Erythroblast (primary cell): ENCODE measurements at regions not wholly inside any gene's neighbourhood (a gene's known extent, or its start where the extent isn't known, plus 50 kb on each side); places are given as distances from the start of the nearest gene placed in this dataset.

Experiments used
- DNase-seq, 2 experiments: peaks; one replicate each; lab custom pipeline; 2025; lab: John Stamatoyannopoulos, UW
- GATA1 ChIP-seq: IDR thresholded peaks from 2 replicates; pipeline ENCODE4 v1.6.1; 2011; ENCODE audit warnings: low read depth, mild to moderate bottlenecking, control low read depth, low read length, moderate library complexity
- POLR2A ChIP-seq: IDR thresholded peaks from 2 replicates; pipeline ENCODE4 v1.6.1; 2011; ENCODE audit warnings: mild to moderate bottlenecking, low read length

- no peak for DNase-seq
- TF ChIP-seq GATA1 (no peak), POLR2A (no peak)
Measured at GRCh38 chr16:80294172-80294571, 246.6 kb upstream of the DYNLRB2 start.

GRCh38 chr16:80288616-80289015 lies 252.2 kb upstream of the DYNLRB2 start:
- TF ChIP-seq POLR2A: no peak
- no peak for TF ChIP-seq GATA1
- DNase-seq: no peak

GRCh38 chr16:80287674-80288073 lies 253.1 kb upstream of the DYNLRB2 start:
- no peak for DNase-seq
- TF ChIP-seq POLR2A (no peak), GATA1 (no peak)

GRCh38 chr16:80285104-80285503 lies 255.7 kb upstream of the DYNLRB2 start:
- TF ChIP-seq POLR2A (no peak), GATA1 (no peak)
- no peak for DNase-seq

- DNase-seq: no peak
Measured at GRCh38 chr16:80283466-80284392, 257.1 kb upstream of the DYNLRB2 start.

GRCh38 chr16:80280557-80280956 lies 260.2 kb upstream of the DYNLRB2 start:
- TF ChIP-seq POLR2A (no peak), GATA1 (no peak)

More at GRCh38 chr16:80283466-80284392, 257.1 kb upstream of the DYNLRB2 start:
- TF ChIP-seq POLR2A: no peak
- TF ChIP-seq GATA1: no peak

GRCh38 chr16:80279656-80280055 lies 261.1 kb upstream of the DYNLRB2 start:
- TF ChIP-seq POLR2A (no peak), GATA1 (no peak)

More at GRCh38 chr16:80280557-80280956, 260.2 kb upstream of the DYNLRB2 start:
- no peak for DNase-seq

GRCh38 chr16:80277182-80277581 lies 263.6 kb upstream of the DYNLRB2 start:
- TF ChIP-seq GATA1 (no peak), POLR2A (no peak)
- DNase-seq: no peak

More at GRCh38 chr16:80279656-80280055, 261.1 kb upstream of the DYNLRB2 start:
- DNase-seq: no peak

GRCh38 chr16:80274576-80275191 lies 266.1 kb upstream of the DYNLRB2 start:
- DNase-seq: no peak
- TF ChIP-seq POLR2A (no peak), GATA1 (no peak)

- no peak for DNase-seq
- no peak for TF ChIP-seq GATA1
Measured at GRCh38 chr16:80273635-80274538, 266.9 kb upstream of the DYNLRB2 start.

GRCh38 chr16:80265624-80266306 lies 275.0 kb upstream of the DYNLRB2 start:
- no peak for DNase-seq
- no peak for TF ChIP-seq POLR2A
- TF ChIP-seq GATA1: no peak

GRCh38 chr16:80263848-80264694 lies 276.7 kb upstream of the DYNLRB2 start:
- no peak for DNase-seq
- no peak for TF ChIP-seq GATA1
- no peak for TF ChIP-seq POLR2A
